DND-41 (cell line): ENCODE measurements at regions not wholly inside any gene's neighbourhood (a gene's known extent, or its start where the extent isn't known, plus 50 kb on each side); places are given as distances from the start of the nearest gene placed in this dataset.

Experiments used
- CTCF ChIP-seq: IDR thresholded peaks from 2 replicates; pipeline ENCODE4 v1.5.1; 2012; ENCODE audit warnings: borderline replicate concordance, low read length, moderate library complexity, mild to moderate bottlenecking; ENCODE audit not compliant: poor library complexity, severe bottlenecking; ENCODE audit errors: extremely low read depth
- EZH2 ChIP-seq: IDR thresholded peaks from 3 replicates; pipeline ENCODE4 v1.6.1; 2012; ENCODE audit warnings: borderline replicate concordance, low read depth, mild to moderate bottlenecking, moderate library complexity, low read length, inconsistent platforms; ENCODE audit not compliant: severe bottlenecking

- TF ChIP-seq CTCF (no peak), EZH2 (no peak)
Observed at GRCh38 chr13:91272235-91272777, 75.2 kb upstream of the MIR17HG start.
